HG03196 (cell line): ENCODE measurements at regions not wholly inside any gene's neighbourhood (a gene's known extent, or its start where the extent isn't known, plus 50 kb on each side); places are given as distances from the start of the nearest gene placed in this dataset.
"Not testable (repeated sequence)": the region's sequence is repeated elsewhere in the genome, so short reads cannot be mapped to it uniquely, and the experiment has no call there.

Experiments
- ATAC-seq: cut with Tn5 transposase; IDR thresholded peaks from one replicate; pipeline ENCODE4 v1.9.1; 2021; ENCODE audit not compliant: unreplicated experiment

DNA sequence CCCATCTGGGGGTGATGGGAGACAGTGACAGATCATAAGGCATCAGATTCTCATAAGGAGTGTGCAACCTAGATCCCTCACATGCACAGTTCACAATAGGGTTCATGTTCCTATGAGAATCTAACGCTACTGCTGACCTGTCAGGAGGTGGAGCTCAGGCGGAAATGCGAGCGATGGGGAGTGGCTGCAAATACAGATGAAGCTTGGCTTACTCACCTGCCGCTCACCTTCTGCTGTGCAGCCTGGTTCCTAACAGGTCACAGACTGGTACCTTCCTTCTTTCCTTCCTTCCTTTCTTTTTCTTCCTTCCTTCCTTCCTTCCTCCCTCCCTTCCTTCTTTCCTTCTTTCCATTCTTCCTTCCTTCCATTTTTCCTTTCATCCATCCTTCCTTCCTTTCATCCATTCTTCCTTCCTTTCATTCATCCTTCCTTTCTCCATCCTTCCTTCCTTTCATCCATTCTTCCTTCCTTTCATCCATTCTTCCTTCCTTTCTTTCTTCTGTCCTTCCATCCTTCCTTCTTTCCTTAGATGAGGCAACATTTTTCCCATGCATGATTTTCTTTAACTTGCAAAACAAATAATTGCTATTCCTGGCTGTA, 370.0 kb upstream of the AUTS2 start:
- ATAC-seq, result no peak

DNA sequence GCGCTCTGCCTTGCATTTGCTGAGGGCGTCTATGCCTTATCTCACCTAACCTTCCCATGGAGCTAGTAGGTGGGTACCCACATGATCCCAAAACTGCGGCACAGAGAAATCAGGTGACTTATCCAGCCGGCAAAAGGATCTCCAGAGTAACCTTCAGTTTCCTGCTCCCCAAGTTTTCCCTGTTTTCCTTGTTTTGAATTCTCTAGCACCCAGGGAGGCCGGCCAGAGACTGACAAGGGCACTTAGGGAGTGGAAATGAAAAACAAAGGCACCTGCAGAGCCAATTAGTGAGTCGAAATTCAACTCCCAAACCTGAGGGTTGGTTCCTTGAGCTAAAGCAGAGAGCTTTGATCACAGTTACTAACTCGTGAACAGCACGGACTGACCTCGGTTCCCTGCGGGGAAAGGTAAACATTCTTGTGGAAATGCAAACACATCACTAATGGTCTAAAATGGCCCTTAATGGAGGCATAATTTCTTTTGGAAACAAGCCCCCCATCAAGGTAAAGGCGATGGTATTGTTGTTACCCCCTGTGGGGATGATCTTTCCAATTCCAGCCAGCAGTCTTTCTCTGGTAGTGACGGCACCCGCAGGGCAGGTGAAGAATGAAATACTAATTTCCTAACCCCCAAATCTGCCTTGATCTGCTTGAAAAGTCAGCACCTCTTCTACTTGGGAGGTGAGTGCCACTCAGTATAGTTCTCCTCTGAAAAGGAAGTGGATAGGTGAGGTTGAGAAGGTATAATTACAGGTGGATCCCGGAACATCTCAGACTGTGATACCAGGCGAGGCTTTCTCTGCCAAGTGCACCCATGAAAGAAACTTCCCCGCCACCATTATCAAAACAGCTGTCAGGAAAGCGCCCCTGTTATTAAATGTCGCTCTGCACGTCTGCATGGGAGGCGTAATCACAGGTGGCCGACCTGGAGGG, 365.6 kb upstream of the AUTS2 start:
- no peak for ATAC-seq

DNA sequence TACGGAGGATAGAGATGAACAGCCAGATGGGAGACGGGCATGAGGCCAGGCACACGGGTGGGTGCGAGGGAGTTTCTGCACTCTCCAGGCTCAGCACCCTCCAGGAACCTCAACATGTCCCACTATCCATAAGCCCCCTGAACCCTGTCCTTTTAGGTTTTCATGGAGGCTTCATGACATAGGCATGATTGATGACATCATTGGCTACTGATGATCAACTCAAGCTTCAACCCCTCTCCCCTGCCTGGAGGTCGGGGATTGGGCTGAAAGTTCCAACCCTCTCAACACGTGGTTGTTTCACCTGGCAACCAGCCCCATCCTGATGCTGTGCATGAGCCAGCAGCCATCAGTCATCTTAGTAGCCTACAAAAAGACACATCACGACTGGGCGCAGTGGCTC, 360.7 kb upstream of the AUTS2 start:
- no peak for ATAC-seq

GRCh38 chr7:69243016-69243415, 355.3 kb upstream of the AUTS2 start:
- ATAC-seq, result no peak

GRCh38 chr7:69244701-69245100, 353.6 kb upstream of the AUTS2 start:
- no peak for ATAC-seq

DNA sequence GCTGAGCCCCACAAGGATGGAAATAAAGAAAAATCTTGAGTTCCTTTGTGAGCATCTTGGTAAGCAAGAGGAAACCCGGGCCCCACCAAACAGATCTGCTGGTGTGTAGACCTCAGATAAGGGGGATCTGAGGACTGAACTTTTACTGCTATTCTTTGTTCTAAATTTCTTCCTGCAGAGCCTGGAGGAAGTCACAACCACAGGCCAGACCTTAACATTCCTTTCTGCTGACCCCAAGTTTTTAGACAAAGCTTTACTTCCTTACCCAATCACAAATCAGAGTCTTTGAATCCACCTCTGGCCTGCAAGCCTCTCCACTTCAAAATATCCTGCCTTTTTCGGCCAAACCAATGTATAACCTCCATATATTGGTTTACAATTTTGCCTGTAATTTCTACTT, 352.6 kb upstream of the AUTS2 start:
- ATAC-seq, result no peak

GRCh38 chr7:69246758-69247157, 351.5 kb upstream of the AUTS2 start:
- no peak for ATAC-seq

GRCh38 chr7:69248382-69248828, 349.9 kb upstream of the AUTS2 start:
- ATAC-seq, result not testable (repeated sequence)

GRCh38 chr7:69250958-69251357, 347.3 kb upstream of the AUTS2 start:
- no peak for ATAC-seq

- ATAC-seq, result no peak
Observed at GRCh38 chr7:69254643-69255042, 343.6 kb upstream of the AUTS2 start.

DNA sequence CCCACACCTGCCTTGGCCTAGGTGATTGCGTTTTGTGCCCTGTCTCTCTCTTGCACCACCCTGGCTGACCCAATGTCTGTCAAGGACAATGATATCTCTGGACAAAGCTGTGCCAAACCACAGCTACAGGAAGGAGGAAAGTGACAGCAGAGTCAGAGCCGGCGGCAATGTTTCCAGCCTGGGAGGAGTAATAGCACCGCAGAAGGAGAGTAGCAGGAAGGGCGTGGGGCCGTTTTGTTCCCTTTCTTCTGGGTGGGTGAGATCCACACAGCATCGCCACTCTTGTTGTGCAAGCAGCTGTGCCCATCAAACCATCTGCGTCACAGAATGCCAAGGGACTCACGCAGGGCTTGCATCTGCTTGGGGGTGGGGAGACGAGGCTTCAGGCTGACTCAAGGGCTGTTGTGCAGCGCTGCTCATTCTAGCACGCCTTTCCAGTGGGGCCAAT, 341.6 kb upstream of the AUTS2 start:
- no peak for ATAC-seq

DNA sequence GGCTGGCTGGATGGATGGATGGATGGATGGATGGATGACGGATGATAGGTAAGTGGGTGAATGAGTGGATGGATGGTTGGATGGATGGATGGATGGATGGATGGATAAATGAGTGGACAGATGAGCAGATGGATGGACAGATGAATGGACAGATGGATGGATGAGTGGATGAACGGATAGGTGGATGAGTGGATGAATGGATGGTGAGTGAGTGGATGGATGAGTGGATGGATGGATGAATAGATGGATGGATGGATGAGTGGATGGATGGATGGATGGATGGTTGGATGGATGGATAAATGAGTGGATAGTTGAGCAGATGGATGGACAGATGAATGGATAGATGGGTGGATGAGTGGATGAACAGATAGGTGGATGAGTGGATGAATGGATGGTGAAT, 340.7 kb upstream of the AUTS2 start:
- ATAC-seq, result no peak

DNA sequence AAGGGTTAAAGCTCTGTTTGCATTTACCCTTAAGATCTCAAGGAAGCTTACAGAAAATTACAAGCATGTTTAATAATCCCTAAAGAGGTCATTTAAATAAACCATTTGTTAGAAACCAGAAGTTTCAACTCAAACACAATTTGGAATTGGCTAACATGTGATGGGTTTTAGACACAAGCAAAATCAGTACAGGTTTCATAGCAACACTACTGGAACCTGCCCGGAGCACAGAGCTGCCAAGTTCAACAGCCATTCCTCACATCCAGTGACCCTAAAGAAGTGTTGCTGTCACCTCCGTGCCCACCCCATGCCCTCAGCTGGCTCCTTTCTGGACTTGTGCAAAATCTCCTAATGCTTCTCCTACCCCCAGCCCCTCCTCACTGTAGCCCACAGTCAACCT, 338.8 kb upstream of the AUTS2 start:
- ATAC-seq, result no peak

- no peak for ATAC-seq
Observed at GRCh38 chr7:69260023-69260422, 338.3 kb upstream of the AUTS2 start.

GRCh38 chr7:69263550-69263949, 334.7 kb upstream of the AUTS2 start:
- no peak for ATAC-seq

- no peak for ATAC-seq
Observed at GRCh38 chr7:69269806-69270205, 328.5 kb upstream of the AUTS2 start.

DNA sequence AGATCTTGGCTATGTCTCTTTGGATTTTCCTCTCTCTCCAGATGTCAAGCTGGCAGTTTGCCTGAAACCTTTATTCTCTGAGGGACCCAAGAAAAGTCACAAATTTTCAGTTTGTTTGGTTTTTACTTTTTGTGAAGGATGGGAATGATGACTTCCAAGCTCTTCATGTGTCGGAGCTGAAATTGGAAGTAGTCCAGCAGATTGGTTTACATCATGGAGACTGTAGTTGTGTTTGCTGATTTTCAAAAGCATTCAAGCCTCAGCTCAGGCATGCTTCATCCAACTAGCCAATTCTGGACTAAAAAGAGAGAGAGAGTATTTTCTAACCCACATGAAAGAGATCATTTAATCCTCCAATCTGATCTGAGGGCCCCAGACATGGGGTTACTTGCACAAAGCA, 326.2 kb upstream of the AUTS2 start:
- ATAC-seq, result no peak

- ATAC-seq, result no peak
Observed at GRCh38 chr7:69276011-69276729, 322.1 kb upstream of the AUTS2 start.

- no peak for ATAC-seq
Observed at GRCh38 chr7:69277366-69277765, 320.9 kb upstream of the AUTS2 start.

- no peak for ATAC-seq
Observed at GRCh38 chr7:69282946-69283345, 315.3 kb upstream of the AUTS2 start.

DNA sequence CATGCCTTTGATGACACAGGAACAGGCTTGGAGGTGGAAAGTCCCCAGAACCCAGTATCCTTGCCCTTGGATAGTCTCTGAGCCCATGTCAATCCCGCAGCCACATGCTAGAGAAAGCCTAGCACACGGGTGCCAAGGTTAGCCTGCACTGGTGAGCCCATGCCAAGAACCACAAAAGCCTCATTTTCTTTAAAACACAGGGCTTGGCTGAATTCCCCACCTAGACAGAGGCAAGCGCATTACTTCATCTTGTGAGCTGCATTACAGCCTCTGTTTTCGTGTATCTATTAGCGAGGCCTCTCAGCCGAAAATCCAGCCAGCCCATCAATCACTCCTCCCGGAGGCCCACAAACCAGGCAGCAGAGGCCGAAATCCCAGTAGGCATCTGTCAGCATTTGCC, 314.9 kb upstream of the AUTS2 start:
- no peak for ATAC-seq

DNA sequence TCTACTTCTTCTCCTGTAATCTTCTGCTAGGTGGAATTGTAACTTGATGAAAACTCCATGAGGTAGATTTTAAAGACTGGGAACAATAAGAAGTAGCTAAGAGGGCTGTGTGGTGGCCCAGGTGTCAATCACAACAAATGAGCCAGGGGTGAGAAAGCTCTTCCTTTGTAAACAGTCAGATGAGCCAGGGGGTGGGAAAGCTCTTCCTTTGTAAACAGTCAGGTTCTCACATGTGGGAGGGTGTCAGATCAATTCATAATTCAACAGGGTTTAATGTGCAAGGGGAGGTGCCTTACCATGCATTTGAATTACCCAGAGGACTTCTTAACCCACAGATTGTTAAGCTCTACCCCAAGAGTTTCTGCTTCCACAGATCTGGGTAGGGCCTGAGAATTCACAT, 312.4 kb upstream of the AUTS2 start:
- no peak for ATAC-seq
